GM20431 (cell line): ENCODE measurements at regions not wholly inside any gene's neighbourhood (a gene's known extent, or its start where the extent isn't known, plus 50 kb on each side); places are given as distances from the start of the nearest gene placed in this dataset.

Source experiments
- in situ Hi-C: fragments of 300-500 bp; cut with MseI, MboI; formaldehyde crosslinking; loops from one replicate; pipeline ENCODE4 v1.15.0; 2020; ENCODE audit warnings: low sequenced_read_pairs; ENCODE audit not compliant: unreplicated experiment

DNA sequence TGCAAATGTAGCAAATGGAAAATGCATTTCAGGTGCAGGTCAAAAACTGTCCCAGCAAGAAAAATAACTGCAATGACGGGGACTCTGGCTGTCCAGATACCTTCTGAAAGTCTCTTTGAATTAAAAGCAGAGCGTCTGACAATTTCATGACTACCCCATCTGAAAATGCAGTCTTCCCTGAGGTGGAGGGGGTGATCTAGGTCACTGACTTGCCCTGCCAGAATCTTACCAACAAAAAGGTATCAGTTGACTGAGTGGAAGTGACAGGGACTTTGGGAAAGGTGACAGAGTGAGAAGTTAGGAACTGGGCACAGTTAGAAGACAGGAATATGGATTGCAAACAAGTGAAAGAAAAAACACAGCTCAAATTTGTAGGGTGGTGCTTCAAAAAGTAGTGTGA, 402.2 kb downstream of the DHX35 start:
- in situ Hi-C loops = no loop called here

GRCh38 chr20:39359981-39360620, 398.0 kb downstream of the DHX35 start:
- in situ Hi-C loops = no loop called here

- in situ Hi-C loops = no loop called here
These were observed 395.9 kb downstream of the DHX35 start for GRCh38 chr20:39358052-39358451.

DNA sequence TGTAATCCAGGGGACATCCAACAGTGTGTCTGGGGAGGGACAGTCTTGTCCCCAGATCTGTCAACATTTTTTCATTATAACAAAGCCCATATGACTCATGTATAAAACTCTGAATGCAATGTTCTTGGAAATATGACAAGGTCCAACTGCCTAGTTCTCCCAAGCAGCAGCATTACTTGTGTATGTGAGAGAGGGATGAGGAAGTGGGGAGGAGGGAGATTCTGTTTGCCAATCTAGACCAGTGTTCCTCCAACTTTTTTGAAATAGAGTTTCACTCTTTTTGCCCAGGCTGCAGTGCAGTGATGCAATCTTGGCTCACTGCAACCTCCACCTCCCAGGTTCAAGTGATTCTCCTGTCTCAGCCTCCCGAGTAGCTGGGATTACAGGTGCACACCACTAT, 394.8 kb downstream of the DHX35 start:
- in situ Hi-C loops = no loop called here

- in situ Hi-C loops = no loop called here
These were observed 387.1 kb downstream of the DHX35 start for GRCh38 chr20:39349240-39349639.

GRCh38 chr20:39347626-39348025, 385.5 kb downstream of the DHX35 start:
- in situ Hi-C loops = no loop called here

DNA sequence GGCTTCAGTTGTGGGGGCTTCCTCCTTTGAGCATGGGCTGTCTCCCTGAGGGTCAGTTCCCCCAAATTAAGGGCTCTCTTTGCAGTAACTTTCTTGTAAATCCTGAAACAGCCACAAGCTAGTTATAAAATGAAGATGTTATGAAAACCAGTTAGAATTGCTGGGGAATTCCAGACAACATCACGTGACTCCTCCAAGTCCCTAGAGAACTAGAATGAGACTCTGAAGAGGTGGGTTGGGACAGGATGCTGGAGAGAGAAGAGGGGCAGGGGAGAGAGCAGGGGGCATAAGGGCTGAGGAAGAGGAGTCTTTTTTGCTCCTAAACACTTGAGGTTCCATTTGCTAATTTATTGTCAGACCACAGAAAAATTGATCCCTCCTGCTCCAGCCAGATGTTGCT, 380.3 kb downstream of the DHX35 start:
- in situ Hi-C loops = no loop called here

DNA sequence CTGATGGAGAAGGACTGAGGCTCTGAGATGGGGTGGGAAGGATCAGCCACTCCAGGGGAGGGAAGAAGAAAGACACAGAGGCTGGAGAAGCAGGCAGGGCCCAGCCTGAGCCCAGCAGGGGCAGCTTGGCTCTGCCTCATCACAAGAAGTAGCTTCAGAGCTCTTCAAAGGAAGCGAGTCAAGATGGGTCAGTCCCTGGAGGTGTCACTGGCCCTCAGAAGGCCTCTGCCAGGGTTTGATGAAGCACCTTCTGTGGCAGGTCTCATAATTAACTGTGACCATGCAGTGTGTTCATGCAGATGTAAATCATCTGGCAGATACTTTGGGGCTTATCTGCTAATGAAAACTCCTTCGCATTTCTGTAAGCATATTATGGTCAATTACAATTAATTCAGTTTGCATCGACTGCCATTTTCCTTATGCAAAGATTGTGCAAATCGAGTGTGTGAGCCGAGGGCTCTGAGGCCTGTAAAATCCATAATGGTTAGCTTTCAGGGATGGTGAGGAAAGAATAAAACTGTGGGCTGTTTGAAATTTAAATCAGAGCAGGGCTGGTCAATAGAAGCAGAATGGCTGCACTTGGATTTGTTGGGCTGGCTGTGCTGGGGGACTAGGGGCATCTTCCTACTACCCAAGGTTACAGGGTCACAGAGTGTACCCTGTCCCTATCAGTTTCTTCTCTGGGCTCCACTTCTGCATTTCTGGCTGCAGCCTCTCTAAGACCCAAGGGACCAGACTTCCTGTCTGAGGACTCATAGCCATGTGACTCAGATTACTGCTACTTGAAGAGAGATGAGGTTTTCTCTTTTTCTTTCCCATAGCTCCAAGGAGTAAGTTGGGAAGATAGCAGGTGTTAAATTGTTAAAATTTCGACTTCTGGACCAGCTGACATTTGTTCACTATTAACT, 376.6 kb downstream of the DHX35 start:
- in situ Hi-C loops = no loop called here

- in situ Hi-C loops = no loop called here
These were observed 371.1 kb downstream of the DHX35 start for GRCh38 chr20:39333211-39333610.

GRCh38 chr20:39328347-39328746, 366.2 kb downstream of the DHX35 start:
- in situ Hi-C loops = no loop called here

GRCh38 chr20:39326050-39326449, 363.9 kb downstream of the DHX35 start:
- in situ Hi-C loops = no loop called here

DNA sequence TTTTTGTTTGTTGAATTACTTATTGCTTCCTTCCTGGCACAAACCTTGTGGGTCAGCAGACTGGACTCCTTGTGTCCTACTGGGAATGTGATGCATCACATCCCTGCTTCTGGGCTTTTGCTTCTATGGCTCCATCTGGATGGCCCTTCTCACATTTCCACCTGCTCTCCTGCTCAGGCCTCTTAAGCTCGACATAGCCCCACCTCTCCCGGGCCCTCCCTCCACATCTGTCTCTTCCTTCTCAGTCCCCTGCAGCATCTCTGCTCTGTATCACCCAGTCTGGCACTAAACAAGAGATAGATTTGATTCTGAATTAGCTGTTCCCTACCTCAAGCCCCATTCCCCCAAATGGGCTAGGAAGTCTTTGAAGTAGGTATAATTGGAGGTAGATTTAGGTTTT, 356.8 kb downstream of the DHX35 start:
- in situ Hi-C loops = no loop called here

DNA sequence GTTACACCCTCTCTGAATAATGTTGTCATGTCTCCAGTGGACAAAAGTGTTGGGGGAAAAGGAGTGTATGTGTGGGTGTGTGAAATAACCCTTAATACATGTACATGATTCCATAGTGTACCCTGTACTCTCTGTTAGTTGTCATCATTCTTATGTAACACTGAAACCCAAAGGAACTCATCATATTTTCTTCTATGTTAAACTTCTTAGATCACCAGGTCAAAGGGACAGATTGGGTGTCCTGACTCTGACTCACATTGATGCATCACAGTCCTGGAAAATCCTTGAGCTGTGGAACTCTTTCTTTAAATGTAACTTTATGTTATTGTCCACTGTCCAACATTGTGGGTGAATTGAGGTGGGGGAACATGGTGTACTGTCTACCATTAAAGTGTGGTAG, 350.5 kb downstream of the DHX35 start:
- in situ Hi-C loops = no loop called here

DNA sequence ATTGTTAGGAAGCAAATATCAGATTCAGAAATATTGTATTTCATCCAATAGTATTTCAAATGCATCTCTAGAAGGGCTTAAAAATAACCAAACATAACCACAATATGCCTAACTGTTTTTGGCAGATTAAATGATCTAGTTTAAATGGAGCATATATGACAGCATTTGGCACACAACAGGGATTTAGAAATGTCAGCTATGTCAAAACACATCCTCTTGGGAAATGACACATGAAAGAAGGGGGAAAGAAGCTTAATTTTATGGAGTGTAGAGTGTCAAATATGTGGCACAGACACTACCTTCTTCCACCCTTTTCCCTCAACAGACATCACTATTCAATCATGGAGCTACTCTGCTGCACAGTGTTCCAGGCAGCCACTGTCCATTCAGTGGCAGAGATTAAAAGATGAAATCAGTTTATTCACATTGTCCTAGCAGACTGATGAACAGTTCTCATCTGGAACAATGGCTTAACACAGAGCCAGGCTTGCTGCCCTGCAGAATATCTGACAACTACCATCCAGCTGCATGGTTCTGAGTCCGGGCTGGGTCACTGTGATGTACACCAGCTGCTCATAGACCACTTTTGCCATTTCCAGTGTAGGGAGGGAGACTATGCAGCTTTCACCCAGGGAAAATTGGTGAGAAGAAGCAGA, 349.8 kb downstream of the DHX35 start:
- in situ Hi-C loops = no loop called here

DNA sequence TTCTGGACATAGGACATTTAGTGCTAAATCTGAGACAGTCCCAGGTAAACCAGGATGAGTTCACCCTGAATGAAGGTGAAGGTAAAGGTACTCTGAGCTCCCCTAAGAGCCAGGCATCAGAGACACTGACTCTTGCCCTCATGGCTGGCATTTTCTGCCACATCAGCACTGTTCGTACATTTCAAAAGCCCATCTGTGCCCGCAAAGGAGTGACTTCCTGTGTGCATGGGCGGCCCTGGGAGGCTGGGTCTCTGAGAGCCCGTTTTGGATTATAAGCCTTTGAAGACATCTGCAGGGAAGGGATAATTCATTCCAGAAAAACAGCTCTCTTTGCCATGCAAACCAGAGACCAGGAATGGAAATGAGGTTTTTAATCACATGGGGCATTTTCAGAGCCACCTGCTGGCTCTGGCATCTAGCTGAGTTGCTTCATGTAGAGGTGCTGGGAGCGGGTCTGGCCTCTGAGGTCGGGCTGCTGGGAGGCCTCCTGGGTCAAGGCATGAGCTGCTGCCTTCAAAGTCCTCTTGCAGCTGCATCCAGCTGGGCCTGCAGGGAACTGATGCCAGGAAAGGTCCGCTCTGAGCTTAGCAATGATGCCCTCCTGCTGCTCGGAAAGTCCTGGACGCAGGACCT, 348.3 kb downstream of the DHX35 start:
- in situ Hi-C loops = no loop called here

DNA sequence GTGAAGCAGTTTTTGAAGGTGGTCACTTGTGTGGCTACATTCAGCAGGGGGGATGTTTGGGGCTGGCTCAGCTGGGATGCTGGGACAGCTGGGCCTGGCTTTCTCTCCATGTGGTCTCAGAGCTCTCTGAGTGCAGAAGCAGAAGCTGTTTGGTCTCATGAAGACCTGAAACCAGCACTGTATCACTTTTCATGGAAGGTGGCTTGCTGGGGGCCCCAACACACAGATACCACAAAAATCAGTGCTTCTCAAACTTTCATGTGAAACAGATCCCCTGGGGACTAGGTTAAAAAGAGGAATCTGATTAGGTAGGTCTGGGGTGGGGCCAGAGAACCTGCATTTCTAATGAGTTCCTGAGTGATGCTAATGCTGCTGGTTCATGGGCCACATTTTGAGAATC, 347.3 kb downstream of the DHX35 start:
- in situ Hi-C loops = no loop called here

DNA sequence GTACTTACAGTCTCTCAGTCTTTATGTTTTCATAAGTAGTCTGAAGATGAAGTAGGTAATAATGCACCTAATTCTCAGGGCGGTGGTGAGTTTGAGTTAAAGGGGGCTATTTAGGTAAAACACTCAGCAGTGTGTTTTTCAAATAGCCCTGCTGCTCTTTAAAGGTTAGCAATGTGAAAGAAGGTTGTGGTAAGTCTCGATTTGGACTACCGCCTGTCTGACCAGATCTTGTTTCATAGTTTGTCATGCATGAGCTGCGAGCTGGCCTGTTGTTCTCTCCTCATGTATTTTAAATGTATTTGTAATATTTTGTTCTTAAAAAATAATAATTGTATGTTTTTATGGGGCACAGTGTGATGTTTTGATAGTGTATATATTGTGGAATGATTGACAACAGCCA, 340.2 kb downstream of the DHX35 start:
- in situ Hi-C loops = no loop called here

DNA sequence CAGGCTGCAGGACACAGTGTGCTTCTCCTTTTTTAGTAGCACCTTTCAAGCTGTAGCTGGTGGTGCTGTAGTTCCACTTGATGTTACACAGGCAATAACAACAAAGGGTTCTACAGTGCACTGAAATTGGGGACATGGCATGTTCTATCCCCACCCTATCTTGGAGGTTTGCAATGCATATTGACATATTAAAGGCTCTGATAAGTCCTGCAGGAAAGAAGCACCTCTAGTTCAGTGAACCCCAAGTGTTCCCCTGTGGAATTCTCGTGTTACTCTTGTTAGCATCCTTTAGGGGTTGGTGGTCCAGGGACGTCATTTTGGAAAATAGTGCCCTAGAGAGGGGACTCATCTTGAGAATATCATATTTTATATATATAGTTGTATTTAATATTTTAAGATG, 337.6 kb downstream of the DHX35 start:
- in situ Hi-C loops = no loop called here

DNA sequence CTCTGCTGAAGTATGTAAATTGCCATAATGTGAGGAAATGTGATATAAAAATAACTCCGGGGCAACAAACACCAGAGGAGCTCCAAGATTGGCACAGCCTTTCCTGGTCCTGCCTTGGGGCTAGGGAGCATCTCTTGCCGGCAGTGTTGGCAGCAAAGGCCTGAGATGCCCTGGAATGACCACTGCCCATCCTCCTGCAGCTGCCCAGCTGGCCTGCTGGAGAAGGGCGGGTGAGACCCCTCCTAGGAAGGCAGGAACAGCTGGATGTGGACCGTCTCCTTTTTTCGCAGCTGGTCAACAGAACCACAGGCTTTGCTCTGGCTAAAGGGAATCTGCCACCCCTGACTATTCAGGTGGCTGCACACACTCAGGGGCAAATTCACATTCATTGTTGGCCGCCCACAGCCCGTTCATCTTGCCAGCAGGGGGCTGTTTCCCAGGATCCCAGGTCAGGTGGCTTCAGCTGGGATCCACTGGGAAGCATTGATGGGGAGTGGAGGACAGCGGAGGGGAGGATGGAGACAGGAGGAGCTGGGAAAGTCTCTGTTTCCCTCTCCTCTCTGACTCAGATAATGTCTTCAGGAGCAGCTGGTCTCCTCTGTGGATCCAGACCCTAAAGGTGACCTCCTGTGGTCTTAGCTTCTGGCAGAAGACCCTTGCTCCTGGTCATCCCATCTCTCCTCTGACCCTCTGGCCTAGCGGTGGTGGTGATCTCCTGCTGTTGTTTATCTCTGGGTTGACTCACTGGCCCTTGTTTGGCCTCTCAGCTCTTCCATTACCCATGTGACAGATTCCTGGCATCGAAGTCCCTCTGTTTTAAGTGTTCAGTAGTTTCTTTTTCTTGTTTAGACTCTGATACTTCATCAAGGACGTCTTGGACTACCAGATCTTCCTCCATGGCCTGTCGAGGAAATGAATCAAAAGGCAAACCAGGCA, 336.7 kb downstream of the DHX35 start:
- in situ Hi-C loops = no loop called here

DNA sequence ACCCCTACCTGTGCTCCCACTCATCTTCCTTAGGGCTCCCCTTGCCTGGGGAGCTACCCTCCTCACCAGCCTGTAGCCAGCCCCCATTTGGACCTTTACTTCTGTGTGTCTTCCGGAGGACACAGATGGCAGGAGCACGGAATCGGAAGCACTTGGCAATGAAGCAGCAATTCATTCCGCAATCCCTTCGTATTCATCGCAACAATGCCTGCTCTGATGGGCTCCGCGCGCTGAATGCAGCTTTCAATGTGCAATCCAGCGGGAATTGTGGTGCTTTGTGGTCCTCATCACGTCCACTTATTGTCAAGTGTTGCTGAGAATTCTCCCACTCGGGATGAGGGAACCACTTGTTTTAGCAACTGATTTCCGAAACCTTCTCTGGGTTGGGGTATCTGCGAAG, 336.0 kb downstream of the DHX35 start:
- in situ Hi-C loops = no loop called here
